SK-N-MC (cell line): ENCODE measurements at regions not wholly inside any gene's neighbourhood (a gene's known extent, or its start where the extent isn't known, plus 50 kb on each side); places are given as distances from the start of the nearest gene placed in this dataset.

Experiments used
- DNase-seq: peaks from one replicate; pipeline ENCODE4 v3.0.0-alpha.2; 2011; ENCODE audit warnings: low read depth, low spot score
- H3K27ac ChIP-seq: fragments of 200-600 bp; sonication (generic); 2 replicates; pipeline ENCODE4 v1.5.1; 2016; ENCODE audit warnings: mixed run types
- H3K36me3 ChIP-seq: fragments of 200-600 bp; sonication (generic); 2 replicates; pipeline ENCODE4 v1.6.1; 2017; ENCODE audit warnings: antibody characterized with exemption, low read length, mixed read lengths; ENCODE audit not compliant: insufficient read depth
- H3K4me3 ChIP-seq: fragments of 200-600 bp; sonication (generic); 2 replicates; pipeline ENCODE4 v1.5.1; 2016
- H3K9ac ChIP-seq: fragments of 200-600 bp; sonication (generic); 2 replicates; pipeline ENCODE4 v1.8.0; 2017; ENCODE audit warnings: mixed run types, mixed read lengths; ENCODE audit not compliant: insufficient read length
- H3K9me3 ChIP-seq: fragments of 200-600 bp; sonication (generic); 2 replicates; pipeline ENCODE4 v1.6.1; 2017; ENCODE audit warnings: low read depth, mild to moderate bottlenecking, antibody characterized with exemption, low read length, moderate library complexity, mixed read lengths
- EZH2 ChIP-seq: fragments of 200-600 bp; sonication (generic); IDR thresholded peaks from one replicate; pipeline ENCODE4 v1.6.1; 2017; ENCODE audit warnings: antibody characterized with exemption
- FOXP2 ChIP-seq: optimal IDR thresholded peaks from 2 replicates; pipeline ENCODE3; 2011; ENCODE audit warnings: mild to moderate bottlenecking, moderate library complexity; ENCODE audit not compliant: insufficient read depth; ENCODE audit errors: extremely low read length, control extremely low read depth
- POLR2AphosphoS5 ChIP-seq: IDR thresholded peaks from 2 replicates; pipeline ENCODE4 v1.6.1; 2012; ENCODE audit warnings: mild to moderate bottlenecking, low read depth, low read length, borderline replicate concordance

DNA sequence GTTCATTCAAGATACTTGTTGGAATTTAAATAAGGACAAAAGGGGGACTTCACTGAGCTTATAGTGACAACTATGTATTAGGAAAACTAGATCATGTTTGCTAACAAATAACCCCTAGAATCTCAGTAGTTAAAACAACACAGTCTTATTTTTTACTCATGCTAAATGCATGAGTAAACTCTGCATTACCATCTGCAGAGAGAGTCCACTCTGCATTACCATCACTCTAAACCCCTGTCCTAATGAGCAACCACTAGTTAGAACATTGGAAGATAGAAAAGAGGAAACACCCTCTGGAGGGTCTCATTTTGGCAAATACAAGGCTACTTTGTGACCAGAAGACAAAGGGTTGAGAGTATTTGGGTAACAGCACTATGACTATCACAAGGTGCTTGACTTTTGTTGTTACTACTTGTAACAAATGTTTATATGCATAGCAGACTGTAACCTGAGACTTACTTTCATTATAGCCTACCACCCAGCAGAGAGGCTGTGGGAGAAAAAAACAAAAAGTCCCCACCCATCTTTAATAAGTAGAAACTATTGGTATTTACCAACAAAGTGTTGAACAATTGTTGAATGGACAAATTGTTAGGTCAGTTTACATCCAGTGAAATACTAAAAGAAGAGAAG, 99.1 kb downstream of the OXSM start:
- no peak for DNase-seq
- Histone ChIP-seq H3K9me3 (no peaks in the 10 kb centered on the region), H3K27ac (no peak overlapping the region), H3K9ac (no peak overlapping the region), H3K4me3 (no peak overlapping the region), H3K36me3 (no peaks in the 10 kb centered on the region)
- no peak for TF ChIP-seq POLR2AphosphoS5

DNA sequence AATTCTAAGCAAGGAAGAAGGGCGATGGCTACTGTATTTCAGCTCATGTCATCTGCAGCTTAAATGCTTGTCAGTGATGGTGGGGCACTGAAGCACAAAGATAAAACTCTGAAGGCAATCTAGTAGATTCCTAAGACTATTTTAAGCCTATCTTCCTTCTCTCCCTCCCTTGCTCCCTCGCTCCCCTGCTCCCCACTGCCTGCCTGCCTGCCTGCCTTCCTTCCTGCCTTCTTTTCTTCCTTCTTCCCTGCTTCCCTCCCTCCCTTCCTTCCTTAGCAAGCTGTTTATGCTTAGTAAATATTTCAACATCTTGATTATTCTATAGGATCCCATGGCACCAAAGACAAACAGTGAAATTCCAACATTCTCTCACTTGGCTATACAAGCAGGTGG, 99.6 kb downstream of the OXSM start:
- H3K4me3 ChIP-seq, result no peak overlapping the region
- TF ChIP-seq EZH2 (no peak), POLR2AphosphoS5 (no peak), FOXP2 (no peak)
- H3K9me3 ChIP-seq, result no peaks in the 10 kb centered on the region
- H3K9ac ChIP-seq, result no peak overlapping the region
- H3K36me3 ChIP-seq, result no peaks in the 10 kb centered on the region
- no peak overlapping the region for H3K27ac ChIP-seq
- DNase-seq, result no peak

DNA sequence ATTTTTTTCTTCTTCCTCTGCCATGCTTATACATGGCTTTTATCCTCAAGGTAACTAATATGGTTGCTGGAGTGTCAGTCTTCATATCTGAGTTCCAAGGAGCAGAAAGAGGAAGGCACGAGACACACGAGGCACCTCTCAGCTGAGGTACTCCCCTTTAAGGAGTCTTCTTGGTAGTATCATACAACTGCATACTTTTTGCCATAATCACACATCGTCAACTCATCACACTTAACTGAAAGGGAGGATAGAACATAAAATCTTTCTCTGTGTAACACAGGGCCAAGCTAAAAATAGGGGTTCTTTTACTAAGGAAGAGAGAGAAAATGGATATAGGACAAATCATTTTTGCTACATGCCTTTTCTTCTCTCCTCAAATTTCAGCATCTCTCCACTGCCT, 104.2 kb downstream of the OXSM start:
- Histone ChIP-seq H3K27ac (no peak overlapping the region), H3K4me3 (no peak overlapping the region), H3K9ac (no peak overlapping the region), H3K9me3 (no peaks in the 10 kb centered on the region), H3K36me3 (no peaks in the 10 kb centered on the region)
- TF ChIP-seq EZH2 (no peak), FOXP2 (no peak), POLR2AphosphoS5 (no peak)
- DNase-seq, result no peak

DNA sequence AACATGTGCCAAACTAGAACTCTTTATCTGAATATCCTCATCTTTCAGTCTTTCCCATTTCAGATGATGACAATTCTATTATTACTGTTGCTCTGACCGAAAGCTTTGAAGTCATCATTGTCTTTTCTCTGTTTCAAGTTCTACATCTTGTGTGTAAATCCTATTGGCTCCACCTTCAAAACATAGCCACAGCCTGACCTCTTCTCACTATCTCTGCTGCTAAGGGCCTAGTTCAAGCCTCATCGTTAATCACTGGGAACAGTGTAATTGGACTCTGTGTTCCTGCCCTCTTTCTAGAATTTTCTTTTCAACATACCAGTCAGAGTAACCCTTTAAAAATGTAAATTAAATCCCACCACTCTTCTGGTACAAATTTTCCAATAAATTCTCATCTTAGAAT, 105.1 kb downstream of the OXSM start:
- no peak overlapping the region for H3K27ac ChIP-seq
- TF ChIP-seq POLR2AphosphoS5 (no peak), EZH2 (no peak), FOXP2 (no peak)
- no peaks in the 10 kb centered on the region for H3K36me3 ChIP-seq
- no peak for DNase-seq
- H3K4me3 ChIP-seq, result no peak overlapping the region
- no peaks in the 10 kb centered on the region for H3K9me3 ChIP-seq
- H3K9ac ChIP-seq, result no peak overlapping the region

DNA sequence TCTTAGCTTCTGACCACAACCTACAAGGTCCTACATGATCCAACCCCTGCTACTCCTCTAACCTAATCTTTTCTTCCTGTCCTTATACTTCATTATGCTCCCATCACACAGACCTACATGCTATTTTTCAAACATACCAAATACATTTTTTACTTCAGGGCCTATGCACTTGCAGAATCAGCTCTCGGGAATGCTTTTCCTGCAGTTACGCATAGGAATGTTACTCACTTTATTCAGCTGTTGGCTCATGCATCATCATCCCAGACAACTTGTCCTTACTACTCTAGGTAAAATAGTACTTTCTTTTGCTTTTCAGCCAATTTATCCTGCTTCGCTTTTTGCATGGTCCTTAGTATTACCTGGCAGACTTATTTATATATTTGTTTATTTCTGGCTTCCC, 105.6 kb downstream of the OXSM start:
- Histone ChIP-seq H3K9ac (no peak overlapping the region), H3K36me3 (no peaks in the 10 kb centered on the region)
- no peak for DNase-seq

DNA sequence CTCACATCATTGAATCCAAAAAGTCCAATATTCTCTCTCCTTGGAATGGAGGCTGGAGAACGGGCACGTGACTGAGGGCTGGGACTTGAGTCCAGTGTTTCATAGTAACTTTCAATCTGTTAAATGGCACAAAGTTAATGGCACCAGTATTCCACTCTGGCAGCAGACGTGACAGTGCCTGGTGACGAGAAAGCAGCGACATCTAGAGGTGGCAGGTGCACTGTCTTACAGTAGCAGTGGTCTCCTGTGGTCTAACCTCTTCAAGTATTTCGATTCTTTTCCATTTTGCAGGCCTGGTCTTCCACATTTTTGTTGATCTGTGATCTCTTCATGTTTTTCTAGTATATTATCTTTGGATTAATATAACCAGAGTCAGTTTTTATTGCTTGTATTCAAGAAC, 107.1 kb downstream of the OXSM start:
- no peak overlapping the region for H3K9ac ChIP-seq
- no peak for DNase-seq
- H3K9me3 ChIP-seq, result no peaks in the 10 kb centered on the region
- no peak overlapping the region for H3K4me3 ChIP-seq
- H3K27ac ChIP-seq, result no peak overlapping the region
- TF ChIP-seq POLR2AphosphoS5, result no peak
- no peak for TF ChIP-seq FOXP2
- TF ChIP-seq EZH2, result no peak
- no peaks in the 10 kb centered on the region for H3K36me3 ChIP-seq

More for the DNA sequence above, 105.6 kb downstream of the OXSM start:
- H3K27ac ChIP-seq, result no peak overlapping the region
- no peak overlapping the region for H3K4me3 ChIP-seq
- H3K9me3 ChIP-seq, result no peaks in the 10 kb centered on the region
- TF ChIP-seq EZH2 (no peak), FOXP2 (no peak), POLR2AphosphoS5 (no peak)

DNA sequence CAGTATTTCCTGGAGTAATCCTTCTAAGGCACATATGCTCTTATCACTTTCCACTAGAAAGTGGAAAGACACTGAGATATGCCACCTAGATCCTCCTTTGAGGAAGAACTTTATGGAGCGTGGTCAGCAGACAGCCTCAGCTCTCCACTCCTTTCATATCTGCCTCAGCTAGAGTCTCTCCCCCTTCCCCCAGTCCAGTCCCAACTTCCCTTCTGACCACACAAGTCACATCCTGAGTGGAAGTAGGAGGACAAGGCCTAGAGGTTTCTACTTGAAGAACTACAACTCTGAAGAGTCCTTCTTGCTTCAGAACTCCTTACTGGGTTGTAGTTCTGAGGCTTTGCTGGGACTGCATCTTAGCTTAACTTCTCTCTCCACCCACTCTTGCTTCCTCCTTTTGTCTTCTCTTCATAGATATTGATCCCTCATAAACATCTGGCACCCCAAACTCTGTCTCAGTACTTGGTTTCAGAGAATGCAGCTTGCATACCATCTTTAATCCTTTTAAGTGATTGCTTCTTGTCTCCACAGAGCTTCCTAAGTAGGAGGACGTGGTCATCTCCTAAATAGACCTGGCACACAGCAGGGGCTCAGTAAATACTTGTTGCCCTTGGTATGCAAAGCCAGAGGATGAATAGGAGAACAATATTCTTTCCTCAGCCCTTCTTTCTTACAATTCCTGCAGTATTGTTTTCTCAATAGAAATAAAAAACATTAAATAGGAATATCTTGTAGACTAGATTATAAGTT, 109.6 kb downstream of the OXSM start:
- H3K4me3 ChIP-seq, result no peak overlapping the region
- no peak for DNase-seq
- H3K36me3 ChIP-seq, result no peaks in the 10 kb centered on the region
- H3K27ac ChIP-seq, result no peak overlapping the region
- no peaks in the 10 kb centered on the region for H3K9me3 ChIP-seq
- no peak overlapping the region for H3K9ac ChIP-seq
- no peak for TF ChIP-seq EZH2
- no peak for TF ChIP-seq POLR2AphosphoS5
- TF ChIP-seq FOXP2, result no peak

DNA sequence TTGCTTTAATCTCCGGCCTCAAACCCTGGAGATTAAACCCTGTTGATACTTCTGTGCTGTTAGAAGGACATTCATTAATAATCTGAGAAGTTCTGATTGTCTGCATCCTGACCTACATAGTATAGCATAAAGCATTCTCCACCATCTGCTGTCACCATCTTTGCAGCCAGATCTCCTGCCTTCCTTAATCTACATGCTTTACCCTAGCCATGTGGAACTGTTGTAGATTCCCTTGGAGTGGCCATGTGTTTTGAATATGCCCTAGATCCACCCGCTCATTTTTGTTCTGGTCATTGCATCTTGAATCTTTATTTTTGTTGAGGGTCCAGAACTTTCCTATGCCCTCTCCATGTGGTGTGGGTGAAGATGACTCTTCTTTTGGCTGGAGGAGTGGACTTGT, 110.3 kb downstream of the OXSM start:
- Histone ChIP-seq H3K9ac (no peak overlapping the region), H3K27ac (no peak overlapping the region), H3K4me3 (no peak overlapping the region), H3K36me3 (no peaks in the 10 kb centered on the region), H3K9me3 (no peaks in the 10 kb centered on the region)
- DNase-seq, result no peak
- no peak for TF ChIP-seq EZH2
- TF ChIP-seq FOXP2, result no peak
- TF ChIP-seq POLR2AphosphoS5, result no peak
